Smooth muscle cell (in vitro differentiated cells): ENCODE measurements at regions not wholly inside any gene's neighbourhood (a gene's known extent, or its start where the extent isn't known, plus 50 kb on each side); places are given as distances from the start of the nearest gene placed in this dataset.

ENCODE experiments used
- DNase-seq: peaks from one replicate; lab custom pipeline; 2025; ENCODE audit not compliant: unreplicated experiment; lab: John Stamatoyannopoulos, UW
- H2AFZ ChIP-seq: fragments of 200-600 bp; sonication (generic); 2 replicates; pipeline ENCODE4 v1.6.0; 2016; ENCODE audit warnings: antibody characterized with exemption, low read depth, mild to moderate bottlenecking
- H3F3A ChIP-seq: fragments of 200-600 bp; sonication (generic); 2 replicates; pipeline ENCODE4 v1.6.0; 2017; ENCODE audit warnings: antibody characterized with exemption, low read depth
- H3K27ac ChIP-seq: fragments of 200-600 bp; sonication (generic); 2 replicates; pipeline ENCODE4 v1.5.1; 2016; ENCODE audit warnings: low read depth, mild to moderate bottlenecking
- H3K27me3 ChIP-seq: fragments of 200-600 bp; sonication (generic); 2 replicates; pipeline ENCODE4 v1.6.1; 2016; ENCODE audit warnings: low read depth, mild to moderate bottlenecking
- H3K36me3 ChIP-seq: fragments of 200-600 bp; sonication (generic); 2 replicates; pipeline ENCODE4 v1.5.1; 2016; ENCODE audit warnings: low read depth
- H3K4me1 ChIP-seq: fragments of 200-600 bp; sonication (generic); 2 replicates; pipeline ENCODE4 v1.5.1; 2016; ENCODE audit warnings: low read depth
- H3K4me2 ChIP-seq: fragments of 200-600 bp; sonication (generic); 2 replicates; pipeline ENCODE4 v1.6.0; 2016; ENCODE audit warnings: mild to moderate bottlenecking
- H3K4me3 ChIP-seq: fragments of 200-600 bp; sonication (generic); 2 replicates; pipeline ENCODE4 v1.5.1; 2016; ENCODE audit warnings: mild to moderate bottlenecking
- H3K79me2 ChIP-seq: fragments of 200-600 bp; sonication (generic); 2 replicates; pipeline ENCODE4 v1.6.0; 2016; ENCODE audit warnings: low read depth, mild to moderate bottlenecking
- H3K9ac ChIP-seq: fragments of 200-600 bp; sonication (generic); 2 replicates; pipeline ENCODE4 v1.6.0; 2016; ENCODE audit warnings: low read depth
- H3K9me3 ChIP-seq: fragments of 200-600 bp; sonication (generic); replicated peaks from 2 replicates; pipeline ENCODE4 v1.5.1; 2016; ENCODE audit warnings: low read depth
- H4K20me1 ChIP-seq: fragments of 200-600 bp; sonication (generic); 2 replicates; pipeline ENCODE4 v1.6.0; 2016; ENCODE audit warnings: low read depth
- CTCF ChIP-seq: fragments of 200-600 bp; sonication (generic); IDR thresholded peaks from 2 replicates; pipeline ENCODE4 v1.5.1; 2017; ENCODE audit warnings: borderline replicate concordance, mild to moderate bottlenecking, antibody characterized with exemption; ENCODE audit not compliant: insufficient read depth, poor library complexity, severe bottlenecking
- WGBS: methylation state at CpG from one replicate; pipeline ENCODE4 v1.1.7; 2016; ENCODE audit warnings: low lambda C conversion rate; 5-methylcytosine and 5-hydroxymethylcytosine counted together

- Histone ChIP-seq H3K4me3 (no peak overlapping the region), H3K27me3 (no peaks in the 10 kb centered on the region), H4K20me1 (no peaks in the 10 kb centered on the region), H3F3A (peaks cover 5% of the 10 kb centered on the region), H3K79me2 (no peaks in the 10 kb centered on the region), H3K36me3 (no peaks in the 10 kb centered on the region), H2AFZ (no peak overlapping the region), H3K9me3 (no peaks in the 10 kb centered on the region), H3K4me2 (peak overlapping the region; percentile 18), H3K27ac (no peak overlapping the region), H3K4me1 (peaks cover 6% of the 10 kb centered on the region), H3K9ac (no peak overlapping the region)
- no peak for TF ChIP-seq CTCF
- WGBS, result 100% methylated on average over 1 of the region's 1 CpG
- DNase-seq, result no peak
Observed at GRCh38 chr9:99345451-99345850, 123.4 kb downstream of the SEC61B start.

- DNase-seq, result no peak
- Histone ChIP-seq H3K27ac (no peak overlapping the region), H3F3A (peaks cover 5% of the 10 kb centered on the region), H3K36me3 (no peaks in the 10 kb centered on the region), H2AFZ (no peak overlapping the region), H3K4me2 (peak overlapping the region; percentile 18), H3K4me3 (no peak overlapping the region), H3K9ac (no peak overlapping the region), H3K27me3 (no peaks in the 10 kb centered on the region), H4K20me1 (no peaks in the 10 kb centered on the region), H3K4me1 (peaks cover 6% of the 10 kb centered on the region), H3K79me2 (no peaks in the 10 kb centered on the region), H3K9me3 (no peaks in the 10 kb centered on the region)
- TF ChIP-seq CTCF, result no peak
Observed at GRCh38 chr9:99345942-99346341, 123.9 kb downstream of the SEC61B start.

- no peak for TF ChIP-seq CTCF
Observed at GRCh38 chr9:99347568-99347967, 125.5 kb downstream of the SEC61B start.

GRCh38 chr9:99348289-99348688 is 126.2 kb downstream of the SEC61B start:
- Histone ChIP-seq H3K4me3 (no peak overlapping the region), H3K4me2 (no peak overlapping the region), H4K20me1 (no peaks in the 10 kb centered on the region), H3K27ac (no peak overlapping the region), H3K36me3 (no peaks in the 10 kb centered on the region), H3K4me1 (peaks cover 6% of the 10 kb centered on the region), H3K27me3 (no peaks in the 10 kb centered on the region), H3K79me2 (no peaks in the 10 kb centered on the region), H3F3A (peaks cover 5% of the 10 kb centered on the region), H3K9me3 (no peaks in the 10 kb centered on the region), H2AFZ (no peak overlapping the region), H3K9ac (no peak overlapping the region)
- no peak for TF ChIP-seq CTCF
- 84% methylated on average over 2 of the region's 2 CpGs for WGBS
- DNase-seq, result no peak

More at GRCh38 chr9:99347568-99347967, 125.5 kb downstream of the SEC61B start:
- H4K20me1 ChIP-seq, result no peaks in the 10 kb centered on the region
- no peak overlapping the region for H3K9ac ChIP-seq
- H3K4me2 ChIP-seq, result no peak overlapping the region
- peaks cover 5% of the 10 kb centered on the region for H3F3A ChIP-seq
- 56% methylated on average over 4 of the region's 4 CpGs for WGBS
- H3K9me3 ChIP-seq, result no peaks in the 10 kb centered on the region
- no peaks in the 10 kb centered on the region for H3K36me3 ChIP-seq
- no peak overlapping the region for H3K27ac ChIP-seq
- no peaks in the 10 kb centered on the region for H3K79me2 ChIP-seq
- H2AFZ ChIP-seq, result no peak overlapping the region
- H3K4me3 ChIP-seq, result no peak overlapping the region
- H3K4me1 ChIP-seq, result peaks cover 6% of the 10 kb centered on the region
- DNase-seq, result no peak
- H3K27me3 ChIP-seq, result no peaks in the 10 kb centered on the region
